H1 (cell line): ENCODE measurements at regions not wholly inside any gene's neighbourhood (a gene's known extent, or its start where the extent isn't known, plus 50 kb on each side); places are given as distances from the start of the nearest gene placed in this dataset.

ENCODE experiments used
- CTCF ChIA-PET: fragments of 300-600 bp; sonication (Branson Sonifier 250); formaldehyde crosslinking; loops from one replicate; lab custom pipeline; 2021; ENCODE audit not compliant: partially characterized antibody; lab: Charles Lee
- POLR2A ChIA-PET: fragments of 300-600 bp; sonication (Branson Sonifier 250); formaldehyde crosslinking; loops from one replicate; lab custom pipeline; 2021; ENCODE audit warnings: inconsistent platforms; ENCODE audit not compliant: partially characterized antibody; lab: Charles Lee
- DNase-seq, 2 experiments: peaks; one replicate each; pipeline versions ENCODE4 v3.0.0 to v3.0.0-alpha.2; 2010 to 2022; ENCODE audit warnings: low spot score in 2 of 2, low read depth in 1 of 2, mixed read lengths in 1 of 2
- FAIRE-seq: peaks from 2 replicates; lab custom pipeline; 2011; peaks lifted over from hg19 to GRCh38; lab: Jason Lieb, UNC
- H2AFZ ChIP-seq: 2 replicates; pipeline ENCODE4 v1.8.1; 2012; ENCODE audit warnings: low read length, inconsistent platforms
- H2AK5ac ChIP-seq: 2 replicates; pipeline ENCODE4 v1.6.1; 2013; ENCODE audit warnings: low read depth, low read length
- H2BK120ac ChIP-seq: replicated peaks from 2 replicates; pipeline ENCODE3; 2013; ENCODE audit warnings: low read depth, low read length, inconsistent platforms
- H2BK12ac ChIP-seq: 2 replicates; pipeline ENCODE4 v1.6.1; 2013; ENCODE audit warnings: low read depth, low read length
- H2BK15ac ChIP-seq: 2 replicates; pipeline ENCODE4 v1.6.1; 2013; ENCODE audit warnings: low read length
- H2BK20ac ChIP-seq: 2 replicates; pipeline ENCODE4 v1.6.1; 2013; ENCODE audit warnings: low read length
- H2BK5ac ChIP-seq: 2 replicates; pipeline ENCODE4 v1.6.1; 2013; ENCODE audit warnings: low read depth, low read length
- H3K14ac ChIP-seq: 2 replicates; pipeline ENCODE4 v1.6.1; 2013; ENCODE audit warnings: inconsistent platforms; ENCODE audit not compliant: insufficient read length
- H3K18ac ChIP-seq: 2 replicates; pipeline ENCODE4 v1.6.1; 2013; ENCODE audit warnings: low read length; ENCODE audit errors: extremely low read depth
- H3K23ac ChIP-seq: 2 replicates; pipeline ENCODE4 v1.6.1; 2013; ENCODE audit warnings: inconsistent platforms; ENCODE audit not compliant: insufficient read length
- H3K23me2 ChIP-seq: 2 replicates; pipeline ENCODE4 v1.6.1; 2013; ENCODE audit warnings: low read depth, low read length
- H3K27ac ChIP-seq: 2 replicates; pipeline ENCODE4 v1.6.1; 2011; ENCODE audit warnings: low read depth, low read length, inconsistent platforms
- H3K27me3 ChIP-seq, 4 experiments: replicated peaks in 1 of 4; 1 replicate in 1 of 4; 2 replicates in 3 of 4; pipeline versions ENCODE4 v1.6.1 to v1.8.1; 2011 to 2013; ENCODE audit warnings: low read length in 3 of 4, mild to moderate bottlenecking in 3 of 4, inconsistent platforms in 2 of 4, mixed read lengths in 2 of 4, moderate library complexity in 1 of 4; ENCODE audit not compliant: control insufficient read depth in 3 of 4, insufficient read depth in 3 of 4; ENCODE audit errors: extremely low read depth in 1 of 4
- H3K36me3 ChIP-seq, 4 experiments: 2 replicates each; pipeline versions ENCODE4 v1.6.1 to v1.8.1; 2011 to 2013; ENCODE audit warnings: mild to moderate bottlenecking in 4 of 4, low read length in 3 of 4, moderate library complexity in 2 of 4, control low read depth in 1 of 4, inconsistent platforms in 1 of 4; ENCODE audit not compliant: insufficient read depth in 4 of 4, control insufficient read depth in 2 of 4
- H3K4ac ChIP-seq: replicated peaks from 2 replicates; pipeline ENCODE3; 2013; ENCODE audit warnings: low read length, low read depth, mixed read lengths, inconsistent platforms; ENCODE audit not compliant: insufficient read length
- H3K4me1 ChIP-seq, 4 experiments: replicated peaks in 1 of 4; 1 replicate in 1 of 4; 2 replicates in 3 of 4; pipeline versions ENCODE4 v1.6.1 to v1.8.1; 2011 to 2013; ENCODE audit warnings: low read length in 3 of 4, inconsistent platforms in 2 of 4, mixed read lengths in 1 of 4; ENCODE audit not compliant: insufficient read depth in 4 of 4, control insufficient read depth in 3 of 4
- H3K4me2 ChIP-seq, 2 experiments: 2 replicates each; pipeline versions ENCODE4 v1.6.1 to v1.8.1; 2011 to 2013; ENCODE audit warnings: low read depth in 2 of 2, low read length in 2 of 2, control low read depth in 1 of 2, inconsistent platforms in 1 of 2, mild to moderate bottlenecking in 1 of 2; ENCODE audit not compliant: insufficient read depth in 1 of 2
- H3K4me3 ChIP-seq, 4 experiments: fragments of 200-600, 300-600 bp in 1 of 4; sonication (generic), shearing (Covaris generic), sonication (Bioruptor Twin) in 1 of 4; 2 replicates each; pipeline versions ENCODE4 v1.5.1 to v1.8.1; 2011 to 2016; ENCODE audit warnings: low read length in 4 of 4, low read depth in 3 of 4, control low read depth in 2 of 4, inconsistent platforms in 2 of 4, mild to moderate bottlenecking in 2 of 4, mixed read lengths in 1 of 4, moderate library complexity in 1 of 4; ENCODE audit not compliant: insufficient read depth in 2 of 4; ENCODE audit errors: extremely low read depth in 1 of 4
- H3K56ac ChIP-seq: replicated peaks from 2 replicates; pipeline ENCODE3; 2013; ENCODE audit warnings: low read depth, mild to moderate bottlenecking, mixed read lengths, low read length, inconsistent platforms; ENCODE audit not compliant: insufficient read length
- H3K79me1 ChIP-seq: 2 replicates; pipeline ENCODE4 v1.6.1; 2013; ENCODE audit warnings: low read depth, low read length, control low read depth
- H3K79me2 ChIP-seq, 2 experiments: 2 replicates each; pipeline versions ENCODE4 v1.6.1 to v1.8.1; 2012 to 2013; ENCODE audit warnings: low read length in 2 of 2, mild to moderate bottlenecking in 2 of 2, inconsistent platforms in 1 of 2; ENCODE audit not compliant: insufficient read depth in 2 of 2, control insufficient read depth in 1 of 2
- H3K9ac ChIP-seq, 4 experiments: replicated peaks in 1 of 4; 1 replicate in 1 of 4; 2 replicates in 3 of 4; pipeline versions ENCODE4 v1.6.1 to v1.8.1; 2011 to 2013; ENCODE audit warnings: low read depth in 3 of 4, low read length in 3 of 4, control low read depth in 2 of 4, mild to moderate bottlenecking in 2 of 4, moderate library complexity in 2 of 4, inconsistent platforms in 1 of 4; ENCODE audit errors: extremely low read depth in 1 of 4
- H3K9me3 ChIP-seq, 2 experiments: 2 replicates each; pipeline versions ENCODE4 v1.6.1 to v1.8.1; 2012 to 2013; ENCODE audit warnings: mild to moderate bottlenecking in 2 of 2, moderate library complexity in 2 of 2, control low read depth in 1 of 2, inconsistent platforms in 1 of 2, low read depth in 1 of 2, low read length in 1 of 2, mixed read lengths in 1 of 2; ENCODE audit not compliant: insufficient read depth in 2 of 2
- H4K20me1 ChIP-seq, 2 experiments: replicated peaks in 1 of 2; 2 replicates each; pipeline versions ENCODE3 to v1.8.1; 2011 to 2013; ENCODE audit warnings: inconsistent platforms in 2 of 2, low read length in 2 of 2, mild to moderate bottlenecking in 1 of 2; ENCODE audit not compliant: insufficient read depth in 2 of 2, control insufficient read depth in 1 of 2
- H4K5ac ChIP-seq: 2 replicates; pipeline ENCODE4 v1.6.1; 2013; ENCODE audit warnings: low read length, low read depth, mixed read lengths, inconsistent platforms; ENCODE audit not compliant: insufficient read length
- H4K8ac ChIP-seq: 2 replicates; pipeline ENCODE4 v1.8.0; 2013; ENCODE audit warnings: mild to moderate bottlenecking, moderate library complexity, low read length, inconsistent platforms; ENCODE audit not compliant: insufficient read depth; ENCODE audit errors: extremely low read depth
- H4K91ac ChIP-seq: replicated peaks from 2 replicates; pipeline ENCODE3; 2013; ENCODE audit warnings: low read length, mixed read lengths, inconsistent platforms; ENCODE audit not compliant: insufficient read length
- CBX5 ChIP-seq: fragments of 300-800, 300-1000 bp; sonication (generic); IDR thresholded peaks from 2 replicates; pipeline ENCODE4 v1.7.1; 2016; ENCODE audit warnings: antibody characterized with exemption, low read length, low read depth
- EGR1 ChIP-seq: IDR thresholded peaks from 2 replicates; pipeline ENCODE4 v1.6.1; 2011; ENCODE audit warnings: low read depth, low read length, borderline replicate concordance
- FOSL1 ChIP-seq: IDR thresholded peaks from 2 replicates; pipeline ENCODE4 v1.6.1; 2011; ENCODE audit warnings: mild to moderate bottlenecking, low read depth, low read length, moderate library complexity; ENCODE audit not compliant: insufficient read depth
- MAX ChIP-seq: IDR thresholded peaks from 2 replicates; pipeline ENCODE4 v1.6.1; 2012; ENCODE audit warnings: inconsistent platforms
- NRF1 ChIP-seq: IDR thresholded peaks from 2 replicates; pipeline ENCODE4 v1.6.1; 2011; ENCODE audit warnings: mild to moderate bottlenecking, low read depth, low read length, improper control_type of control experiment
- PHF8 ChIP-seq: fragments of 200-600 bp; sonication (generic); conservative IDR thresholded peaks from 2 replicates; pipeline ENCODE4 v1.7.1; 2012; ENCODE audit warnings: low read depth, mild to moderate bottlenecking, inconsistent platforms, low read length, moderate library complexity
- POU5F1 ChIP-seq: IDR thresholded peaks from 2 replicates; pipeline ENCODE4 v1.6.1; 2011; ENCODE audit warnings: low read depth, mild to moderate bottlenecking, low read length, moderate library complexity
- RXRA ChIP-seq: IDR thresholded peaks from 2 replicates; pipeline ENCODE4 v1.6.1; 2011; ENCODE audit warnings: low read depth, mild to moderate bottlenecking, low read length, moderate library complexity; ENCODE audit not compliant: insufficient read depth
- SIX5 ChIP-seq: IDR thresholded peaks from 2 replicates; pipeline ENCODE4 v1.6.1; 2011; ENCODE audit warnings: mild to moderate bottlenecking, low read depth, low read length
- USF2 ChIP-seq: IDR thresholded peaks from 2 replicates; pipeline ENCODE4 v1.6.1; 2011; ENCODE audit warnings: low read length, improper control_type of control experiment
- ZNF274 ChIP-seq: IDR thresholded peaks from 2 replicates; pipeline ENCODE4 v1.7.0; 2012; ENCODE audit warnings: low read length, borderline replicate concordance; ENCODE audit errors: extremely low read depth
- WGBS, 2 experiments: shearing (Covaris generic) in 1 of 2; methylation state at CpG; one replicate each; pipeline versions ENCODE4 v1.1.6 to v1.1.7; 2013 to 2015; ENCODE audit warnings: low lambda C conversion rate in 2 of 2, mixed read lengths in 2 of 2, inconsistent platforms in 1 of 2, low coverage in 1 of 2, missing lambda C conversion rate in 1 of 2; ENCODE audit not compliant: insufficient replicate concordance in 2 of 2, insufficient coverage in 1 of 2, insufficient read length in 1 of 2; ENCODE audit errors: extremely low coverage in 1 of 2, missing lambda C conversion rate in 1 of 2; 5-methylcytosine and 5-hydroxymethylcytosine counted together

GRCh38 chr10:37712489-37713131 is 144.8 kb downstream of the ZNF248 start:
- H4K5ac ChIP-seq = no peak overlapping the region
- no peaks in the 10 kb centered on the region for H4K20me1 ChIP-seq
- no peak overlapping the region for H2BK20ac ChIP-seq
- H4K8ac ChIP-seq = no peak overlapping the region
- peaks cover 56 to 73% of the 10 kb centered on the region in 2 experiments for H3K9me3 ChIP-seq
- DNase-seq (no peak), FAIRE-seq (no peak)
- no peaks in the 10 kb centered on the region for H3K4me1 ChIP-seq
- no peak overlapping the region for H2BK12ac ChIP-seq
- H3K79me1 ChIP-seq = no peaks in the 10 kb centered on the region
- no peak overlapping the region for H2BK15ac ChIP-seq
- no peak overlapping the region for H3K4ac ChIP-seq
- POLR2A ChIA-PET = no interaction called here
- no peak overlapping the region for H3K27ac ChIP-seq
- no peak overlapping the region for H3K18ac ChIP-seq
- H3K23ac ChIP-seq = no peak overlapping the region
- no peaks in the 10 kb centered on the region for H3K79me2 ChIP-seq
- no peak overlapping the region for H2BK5ac ChIP-seq
- CTCF ChIA-PET = no interaction called here
- no peaks in the 10 kb centered on the region for H3K27me3 ChIP-seq
- 78% methylated on average over 3 of the region's 4 CpGs; no CpG with 5 or more reads in 1 of the 2 experiments for WGBS, 2 experiments
- H3K14ac ChIP-seq = no peak overlapping the region
- no peaks in the 10 kb centered on the region for H3K36me3 ChIP-seq
- H3K23me2 ChIP-seq = no peaks in the 10 kb centered on the region
- no peak overlapping the region for H3K4me3 ChIP-seq
- no peak overlapping the region for H2AFZ ChIP-seq
- H4K91ac ChIP-seq = no peak overlapping the region
- no peak overlapping the region for H2AK5ac ChIP-seq
- no peak overlapping the region for H2BK120ac ChIP-seq
- H3K9ac ChIP-seq = no peak overlapping the region
- H3K4me2 ChIP-seq = no peak overlapping the region
- no peak overlapping the region for H3K56ac ChIP-seq
- TF ChIP-seq SIX5 (no peak), ZNF274 (no peak), USF2 (no peak), MAX (no peak), PHF8 (no peak), FOSL1 (no peak), EGR1 (no peak), RXRA (no peak), NRF1 (no peak), CBX5 (no peak), POU5F1 (no peak)
